Kidney epithelial cell (primary cell): ENCODE measurements at regions not wholly inside any gene's neighbourhood (a gene's known extent, or its start where the extent isn't known, plus 50 kb on each side); places are given as distances from the start of the nearest gene placed in this dataset.
"Not testable (repeated sequence)": the region's sequence is repeated elsewhere in the genome, so short reads cannot be mapped to it uniquely, and the experiment has no call there.

Source experiments
- DNase-seq: peaks from one replicate; pipeline ENCODE4 v3.0.0-alpha.2; 2010; ENCODE audit warnings: low read depth
- H3K27me3 ChIP-seq: 2 replicates; pipeline ENCODE4 v1.6.0; 2011; ENCODE audit warnings: low read length; ENCODE audit not compliant: control insufficient read depth, insufficient read depth
- H3K36me3 ChIP-seq: 2 replicates; pipeline ENCODE4 v1.5.1; 2011; ENCODE audit warnings: low read length; ENCODE audit not compliant: control insufficient read depth, insufficient read depth
- H3K4me3 ChIP-seq: 2 replicates; pipeline ENCODE4 v1.5.1; 2011; ENCODE audit warnings: low read depth, mild to moderate bottlenecking, control low read depth, low read length
- CTCF ChIP-seq: IDR thresholded peaks from 2 replicates; pipeline ENCODE4 v1.5.1; 2011; ENCODE audit warnings: mild to moderate bottlenecking, moderate library complexity, low read length, control low read depth, inconsistent platforms; ENCODE audit not compliant: insufficient read depth, poor library complexity, severe bottlenecking

- Histone ChIP-seq H3K36me3 (no peaks in the 10 kb centered on the region), H3K27me3 (no peaks in the 10 kb centered on the region), H3K4me3 (no peak overlapping the region)
- DNase-seq = no peak
- peak; percentile 64 for TF ChIP-seq CTCF
These were observed 642.4 kb downstream of the TRIML1 start for GRCh38 chr4:188781655-188782054.

- TF ChIP-seq CTCF = no peak
- no peak for DNase-seq
- no peak overlapping the region for H3K4me3 ChIP-seq
These were observed 643.9 kb downstream of the TRIML1 start for GRCh38 chr4:188783175-188783574.

GRCh38 chr4:188783606-188784160 is 644.4 kb downstream of the TRIML1 start:
- no peak for TF ChIP-seq CTCF
- Histone ChIP-seq H3K27me3 (no peaks in the 10 kb centered on the region), H3K36me3 (no peaks in the 10 kb centered on the region), H3K4me3 (no peak overlapping the region)
- no peak for DNase-seq

More at GRCh38 chr4:188783175-188783574, 643.9 kb downstream of the TRIML1 start:
- no peaks in the 10 kb centered on the region for H3K36me3 ChIP-seq
- no peaks in the 10 kb centered on the region for H3K27me3 ChIP-seq

- not testable (repeated sequence) for H3K36me3 ChIP-seq, H3K4me3 ChIP-seq, DNase-seq, H3K27me3 ChIP-seq
These were observed 657.4 kb downstream of the TRIML1 start for GRCh38 chr4:188796600-188796999.

- not testable (repeated sequence) for H3K27me3 ChIP-seq, H3K4me3 ChIP-seq, H3K36me3 ChIP-seq, DNase-seq
These were observed 657.8 kb downstream of the TRIML1 start for GRCh38 chr4:188797011-188797410.

- no peak for TF ChIP-seq CTCF
- H3K36me3 ChIP-seq = no peaks in the 10 kb centered on the region
- H3K4me3 ChIP-seq = no peak overlapping the region
- DNase-seq = no peak
- H3K27me3 ChIP-seq = no peaks in the 10 kb centered on the region
These were observed 665.6 kb downstream of the TRIML1 start for GRCh38 chr4:188804861-188805260.

GRCh38 chr4:188811121-188811520 is 671.9 kb downstream of the TRIML1 start:
- TF ChIP-seq CTCF = no peak
- Histone ChIP-seq H3K36me3 (no peaks in the 10 kb centered on the region), H3K27me3 (no peaks in the 10 kb centered on the region), H3K4me3 (no peak overlapping the region)
- DNase-seq = no peak
